GM12878 (cell line): ENCODE measurements at regions not wholly inside any gene's neighbourhood (a gene's known extent, or its start where the extent isn't known, plus 50 kb on each side); places are given as distances from the start of the nearest gene placed in this dataset.

Source experiments
- ATAC-seq: fragments of 200-7000 bp; cut with Tn5 transposase; 3 replicates; pipeline ENCODE4 v1.9.1; 2020; ENCODE audit warnings: mild to moderate bottlenecking, moderate library complexity
- BruUV-seq: library from RNA; stranded (reverse); fragments of 400-500 nt; replicated peaks from 2 replicates; lab custom pipeline; 2021; lab: Mats Ljungman, UMichigan
- CTCF ChIA-PET: fragments of 300-600 bp; sonication (Branson Sonifier 250); formaldehyde crosslinking; extraction: SDS; loops from one replicate; lab custom pipeline; 2021; ENCODE audit warnings: inconsistent platforms; lab: Yijun Ruan, JAX
- POLR2A ChIA-PET: fragments of 350-600 bp; formaldehyde crosslinking; extraction: SDS; loops from one replicate; lab custom pipeline; 2021; ENCODE audit warnings: inconsistent platforms; lab: Charles Lee
- RAD21 ChIA-PET: fragments of 300-600 bp; sonication (Branson Sonifier 250); formaldehyde crosslinking; loops from one replicate; lab custom pipeline; 2023; ENCODE audit warnings: antibody characterized with exemption; ENCODE audit not compliant: unreplicated experiment; lab: Charles Lee
- SMC1A ChIA-PET: fragments of 300-600 bp; sonication (Branson Sonifier 250); formaldehyde crosslinking; loops from one replicate; lab custom pipeline; 2023; ENCODE audit not compliant: unreplicated experiment, uncharacterized antibody; lab: Charles Lee
- DNase-seq: peaks from one replicate; pipeline ENCODE4 v3.0.0-alpha.2; 2011; ENCODE audit warnings: low read depth, low spot score
- FAIRE-seq: peaks from 3 replicates; lab custom pipeline; 2011; peaks lifted over from hg19 to GRCh38; lab: Jason Lieb, UNC
- H2AFZ ChIP-seq: 2 replicates; pipeline ENCODE4 v1.6.0; 2011; ENCODE audit warnings: low read depth, low read length, control low read depth; ENCODE audit not compliant: control insufficient read depth
- H3K27ac ChIP-seq: 2 replicates; pipeline ENCODE4 v1.5.1; 2011; ENCODE audit warnings: control low read depth; ENCODE audit not compliant: control insufficient read depth, insufficient read depth
- H3K27me3 ChIP-seq, 2 experiments: replicated peaks in 1 of 2; 2 replicates each; pipeline versions ENCODE4 v1.6.0 to v1.6.1; 2011; ENCODE audit warnings: low read length in 1 of 2; ENCODE audit not compliant: control insufficient read depth in 2 of 2, insufficient read depth in 2 of 2
- H3K36me3 ChIP-seq, 2 experiments: 2 replicates each; pipeline ENCODE4 v1.5.1; 2011; ENCODE audit warnings: low read length in 1 of 2; ENCODE audit not compliant: control insufficient read depth in 2 of 2, insufficient read depth in 2 of 2
- H3K4me1 ChIP-seq: 2 replicates; pipeline ENCODE4 v1.6.1; 2011; ENCODE audit warnings: mild to moderate bottlenecking, low read length, moderate library complexity, mixed read lengths; ENCODE audit not compliant: control insufficient read depth, insufficient read depth
- H3K4me2 ChIP-seq: 2 replicates; pipeline ENCODE4 v1.6.0; 2011; ENCODE audit warnings: control low read depth; ENCODE audit not compliant: control insufficient read depth, insufficient read depth
- H3K4me3 ChIP-seq: fragments of 200-600 bp; sonication (generic); 2 replicates; pipeline ENCODE4 v1.5.1; 2016
- H3K79me2 ChIP-seq: 2 replicates; pipeline ENCODE4 v1.6.0; 2011; ENCODE audit warnings: low read length; ENCODE audit not compliant: control insufficient read depth, insufficient read depth
- H3K9ac ChIP-seq: 2 replicates; pipeline ENCODE4 v1.8.0; 2011; ENCODE audit warnings: low read length, control low read depth, mixed read lengths; ENCODE audit not compliant: control insufficient read depth, insufficient read depth
- H3K9me3 ChIP-seq: replicated peaks from 3 replicates; pipeline ENCODE4 v1.5.1; 2011; ENCODE audit warnings: mild to moderate bottlenecking, low read length; ENCODE audit not compliant: control insufficient read depth, insufficient read depth
- H4K20me1 ChIP-seq: 2 replicates; pipeline ENCODE4 v1.6.0; 2011; ENCODE audit not compliant: control insufficient read depth, insufficient read depth
- ATF7 ChIP-seq: fragments of 450-650 bp; IDR thresholded peaks from 2 replicates; pipeline ENCODE4 v1.6.1; 2016; ENCODE audit warnings: low read depth, mild to moderate bottlenecking
- BCL11A ChIP-seq: IDR thresholded peaks from 2 replicates; pipeline ENCODE4 v1.6.1; 2011; ENCODE audit warnings: low read depth, low read length
- BMI1 ChIP-seq: fragments of 450-650 bp; IDR thresholded peaks from 2 replicates; pipeline ENCODE4 v1.6.1; 2016; ENCODE audit warnings: mild to moderate bottlenecking, moderate library complexity, borderline replicate concordance
- CEBPB ChIP-seq, 2 experiments: fragments of 150-350 bp in 1 of 2; IDR thresholded peaks; 2 replicates each; pipeline ENCODE4 v1.6.1; 2012 to 2014; ENCODE audit warnings: low read depth in 2 of 2, low read length in 2 of 2, borderline replicate concordance in 1 of 2, inconsistent platforms in 1 of 2
- CHD2 ChIP-seq: IDR thresholded peaks from 2 replicates; pipeline ENCODE4 v1.6.1; 2011; ENCODE audit warnings: low read depth, low read length, improper control_type of control experiment, borderline replicate concordance
- ELK1 ChIP-seq: IDR thresholded peaks from 2 replicates; pipeline ENCODE4 v1.6.1; 2012; ENCODE audit warnings: low read depth, low read length, improper control_type of control experiment
- KAT2A ChIP-seq: conservative IDR thresholded peaks from 2 replicates; pipeline ENCODE4 v1.6.1; 2011; ENCODE audit warnings: low read depth, low read length; ENCODE audit not compliant: control insufficient read depth
- MLLT1 ChIP-seq: fragments of 450-650 bp; IDR thresholded peaks from 2 replicates; pipeline ENCODE4 v1.6.1; 2016; ENCODE audit warnings: mild to moderate bottlenecking
- NKRF ChIP-seq: fragments of 450-650 bp; conservative IDR thresholded peaks from 2 replicates; pipeline ENCODE4 v1.6.1; 2017; ENCODE audit warnings: mild to moderate bottlenecking, moderate library complexity
- NR2F1 ChIP-seq: fragments of 450-650 bp; conservative IDR thresholded peaks from 2 replicates; pipeline ENCODE4 v1.6.1; 2017; ENCODE audit warnings: mild to moderate bottlenecking
- PRDM15 ChIP-seq: fragments of 450-650 bp; formaldehyde crosslinking; IDR thresholded peaks from 2 replicates; pipeline ENCODE4 v1.4.0; 2020; ENCODE audit warnings: mild to moderate bottlenecking, moderate library complexity
- RFX5 ChIP-seq: IDR thresholded peaks from 2 replicates; pipeline ENCODE4 v1.6.1; 2011; ENCODE audit warnings: low read depth, low read length, improper control_type of control experiment
- TCF12 ChIP-seq: IDR thresholded peaks from 2 replicates; pipeline ENCODE4 v1.6.1; 2011; ENCODE audit warnings: low read depth, mild to moderate bottlenecking, low read length
- TCF7 ChIP-seq: IDR thresholded peaks from 2 replicates; pipeline ENCODE4 v1.6.1; 2014; ENCODE audit warnings: antibody characterized with exemption, borderline replicate concordance
- YBX1 ChIP-seq: fragments of 450-650 bp; IDR thresholded peaks from 2 replicates; pipeline ENCODE4 v1.6.1; 2016; ENCODE audit warnings: antibody characterized with exemption
- ZBTB33 ChIP-seq: fragments of 450-650 bp; IDR thresholded peaks from 2 replicates; pipeline ENCODE4 v1.6.1; 2017; ENCODE audit warnings: mild to moderate bottlenecking
- ZZZ3 ChIP-seq: IDR thresholded peaks from 2 replicates; pipeline ENCODE4 v1.6.1; 2011; ENCODE audit warnings: low read depth; ENCODE audit not compliant: control insufficient read depth, insufficient read length
- in situ Hi-C: fragments of 300-500 bp; cut with MboI; formaldehyde crosslinking; loops from 9 replicates; pipeline ENCODE4 v1.14.3; 2018; ENCODE audit warnings: mixed read lengths
- intact Hi-C: fragments of 100-400 bp; cut with micrococcal nuclease; formaldehyde crosslinking; loops from one replicate; pipeline ENCODE4 v1.14.2; 2022; ENCODE audit not compliant: unreplicated experiment

GRCh38 chr5:40307920-40308319 is 371.8 kb upstream of the PTGER4 start:
- Histone ChIP-seq H3K4me2 (no peak overlapping the region), H3K79me2 (no peaks in the 10 kb centered on the region), H3K4me3 (no peak overlapping the region), H3K27ac (no peak overlapping the region), H3K36me3 (no peaks in the 10 kb centered on the region), H3K27me3 (no peaks in the 10 kb centered on the region), H3K9ac (no peak overlapping the region), H3K4me1 (no peaks in the 10 kb centered on the region), H2AFZ (no peak overlapping the region), H4K20me1 (no peaks in the 10 kb centered on the region), H3K9me3 (no peaks in the 10 kb centered on the region)
- DNase-seq (no peak), FAIRE-seq (no peak), ATAC-seq (no peak)
- intact Hi-C loops (no loop called here), in situ Hi-C loops (no loop called here)
- RAD21 ChIA-PET: no interaction called here
- no TSS peak for BruUV-seq
- CTCF ChIA-PET: no interaction called here
- POLR2A ChIA-PET: no interaction called here
- SMC1A ChIA-PET: no interaction called here
- TF ChIP-seq PRDM15 (CRISPR knock-in tag) (no peak), NR2F1 (no peak), CHD2 (no peak), KAT2A (no peak), BCL11A (no peak), TCF7 (no peak), TCF12 (no peak), ZBTB33 (no peak), MLLT1 (no peak), YBX1 (no peak), NKRF (no peak), ELK1 (no peak), CEBPB (IDR thresholded peaks at IDR 0.05; ENCODE audit: borderline replicate concordance in 1 of 2, low read depth in 2 of 2, low read length in 2 of 2) (no peak), ATF7 (no peak), RFX5 (no peak), BMI1 (no peak), ZZZ3 (no peak)
